Upper lobe of right lung (tissue), 1 donor: ENCODE measurements at regions not wholly inside any gene's neighbourhood (a gene's known extent, or its start where the extent isn't known, plus 50 kb on each side); places are given as distances from the start of the nearest gene placed in this dataset.
A peak's percentile ranks its signal among the peaks of the same experiment; 100 is the strongest.

Source experiments
- ATAC-seq: fragments of 200-7000 bp; cut with Tn5 transposase; one replicate; pipeline ENCODE4 v1.9.1; 2020; ENCODE audit warnings: mild to moderate bottlenecking, moderate library complexity
- DNase-seq: peaks from one replicate; pipeline ENCODE4 v3.0.0-alpha.2; 2020
- H3K27ac ChIP-seq: fragments of 200-600 bp; one replicate; pipeline ENCODE4 v1.8.0; 2022
- H3K27me3 ChIP-seq: fragments of 200-600 bp; one replicate; pipeline ENCODE4 v1.8.0; 2022; ENCODE audit warnings: mild to moderate bottlenecking
- H3K36me3 ChIP-seq: fragments of 200-600 bp; one replicate; pipeline ENCODE4 v1.8.0; 2022
- H3K4me1 ChIP-seq: fragments of 200-600 bp; one replicate; pipeline ENCODE4 v1.8.0; 2022
- H3K4me3 ChIP-seq: fragments of 200-600 bp; one replicate; pipeline ENCODE4 v1.8.0; 2022; ENCODE audit warnings: mild to moderate bottlenecking
- H3K9me3 ChIP-seq: fragments of 200-600 bp; one replicate; pipeline ENCODE4 v1.8.0; 2022
- CTCF ChIP-seq: fragments of 200-600 bp; IDR thresholded peaks from one replicate; pipeline ENCODE4 v1.8.0; 2022; ENCODE audit warnings: antibody characterized with exemption
- intact Hi-C: fragments of 100-400 bp; cut with DNase I; formaldehyde crosslinking; loops from one replicate; pipeline ENCODE4 v1.11.0; 2022
- donor health status: DM: no; HTN: yes; CAD: no; lungs with severe emphysema.

GRCh38 chr20:11546939-11547338 is 370.8 kb upstream of the BTBD3 start:
- Histone ChIP-seq H3K4me3 (no peak overlapping the region), H3K9me3 (no peaks in the 10 kb centered on the region), H3K27me3 (no peaks in the 10 kb centered on the region), H3K36me3 (no peaks in the 10 kb centered on the region), H3K27ac (no peak overlapping the region), H3K4me1 (no peaks in the 10 kb centered on the region)
- no peak for ATAC-seq
- TF ChIP-seq CTCF, result no peak
- intact Hi-C loops, result loop anchor here (10.0 kb wide), 1 partner anchor 992 kb away; no protein-coding TSS in a partner anchor
- DNase-seq, result no peak

- Histone ChIP-seq H3K4me1 (no peaks in the 10 kb centered on the region), H3K36me3 (no peaks in the 10 kb centered on the region), H3K27me3 (no peaks in the 10 kb centered on the region), H3K27ac (no peak overlapping the region), H3K4me3 (no peak overlapping the region), H3K9me3 (no peaks in the 10 kb centered on the region)
- DNase-seq, result no peak
- intact Hi-C loops, result loop anchor here (10.0 kb wide), 1 partner anchor 995 kb away; no protein-coding TSS in a partner anchor
- ATAC-seq, result no peak
- TF ChIP-seq CTCF, result no peak
These were observed 368.3 kb upstream of the BTBD3 start for GRCh38 chr20:11549172-11550103.

GRCh38 chr20:11550657-11551338 is 366.9 kb upstream of the BTBD3 start:
- ATAC-seq (no peak), DNase-seq (no peak)
- Histone ChIP-seq H3K4me3 (no peak overlapping the region), H3K9me3 (no peaks in the 10 kb centered on the region), H3K27ac (no peak overlapping the region), H3K27me3 (no peaks in the 10 kb centered on the region), H3K4me1 (no peaks in the 10 kb centered on the region), H3K36me3 (no peaks in the 10 kb centered on the region)
- intact Hi-C loops, result no loop called here
- TF ChIP-seq CTCF, result no peak

GRCh38 chr20:11551479-11551878 is 366.2 kb upstream of the BTBD3 start:
- Histone ChIP-seq H3K4me3 (no peak overlapping the region), H3K27ac (no peak overlapping the region), H3K27me3 (no peaks in the 10 kb centered on the region), H3K4me1 (no peaks in the 10 kb centered on the region), H3K9me3 (no peaks in the 10 kb centered on the region), H3K36me3 (no peaks in the 10 kb centered on the region)
- intact Hi-C loops, result no loop called here
- no peak for TF ChIP-seq CTCF
- ATAC-seq, result no peak
- no peak for DNase-seq

GRCh38 chr20:11553603-11554002 is 364.1 kb upstream of the BTBD3 start:
- peak; percentile 23 for TF ChIP-seq CTCF
- Histone ChIP-seq H3K27me3 (no peaks in the 10 kb centered on the region), H3K9me3 (no peaks in the 10 kb centered on the region), H3K4me1 (no peaks in the 10 kb centered on the region), H3K4me3 (no peak overlapping the region), H3K27ac (no peak overlapping the region), H3K36me3 (no peaks in the 10 kb centered on the region)
- DNase-seq, result no peak
- intact Hi-C loops, result no loop called here
- no peak for ATAC-seq
